HepG2 (cell line): ENCODE measurements at regions not wholly inside any gene's neighbourhood (a gene's known extent, or its start where the extent isn't known, plus 50 kb on each side); places are given as distances from the start of the nearest gene placed in this dataset.

Experiments
- ARHGAP35 ChIP-seq: sonication (generic); formaldehyde crosslinking; IDR thresholded peaks from 2 replicates; pipeline ENCODE4 v1.9.0; 2022; ENCODE audit warnings: mild to moderate bottlenecking, inconsistent platforms, moderate library complexity, missing genetic modification reagents, borderline replicate concordance
- CEBPG ChIP-seq: IDR thresholded peaks from 2 replicates; pipeline ENCODE4 v1.6.1; 2016
- CREM ChIP-seq, 2 experiments: sonication (generic) in 1 of 2; formaldehyde crosslinking in 1 of 2; IDR thresholded peaks; 2 replicates each; pipeline versions ENCODE4 v1.4.0 to v1.6.1; 2016 to 2020; ENCODE audit warnings: antibody characterized with exemption in 1 of 2, mild to moderate bottlenecking in 1 of 2, missing genetic modification reagents in 1 of 2
- HCFC1 ChIP-seq: fragments of 150-350 bp; IDR thresholded peaks from 2 replicates; pipeline ENCODE4 v1.6.1; 2014; ENCODE audit warnings: low read depth, low read length
- NBN ChIP-seq: fragments of 450-650 bp; conservative IDR thresholded peaks from 2 replicates; pipeline ENCODE4 v1.6.1; 2017
- POGZ ChIP-seq: sonication (generic); formaldehyde crosslinking; IDR thresholded peaks from 2 replicates; pipeline ENCODE4 v1.4.0; 2020; ENCODE audit warnings: mild to moderate bottlenecking, missing genetic modification reagents
- RFX5 ChIP-seq: IDR thresholded peaks from 2 replicates; pipeline ENCODE4 v1.6.1; 2011; ENCODE audit warnings: low read depth, low read length, improper control_type of control experiment
- SALL1 ChIP-seq: sonication (generic); formaldehyde crosslinking; IDR thresholded peaks from 2 replicates; pipeline ENCODE4 v1.8.0; 2022; ENCODE audit warnings: mild to moderate bottlenecking, missing genetic modification reagents
- SOX13 ChIP-seq, 3 experiments: fragments of 450-650 bp in 1 of 3; sonication (generic) in 1 of 3; formaldehyde crosslinking in 1 of 3; IDR thresholded peaks in 2 of 3; conservative IDR thresholded peaks in 1 of 3; 2 replicates each; pipeline versions ENCODE4 v1.5.0 to v1.6.1; 2016 to 2020; ENCODE audit warnings: antibody characterized with exemption in 1 of 3, mild to moderate bottlenecking in 1 of 3, missing compliant biosample characterization in 1 of 3, missing genetic modification reagents in 1 of 3, moderate library complexity in 1 of 3
- SPEN ChIP-seq: sonication (generic); formaldehyde crosslinking; IDR thresholded peaks from 2 replicates; pipeline ENCODE4 v1.5.1; 2020; ENCODE audit warnings: low read depth, mild to moderate bottlenecking, missing genetic modification reagents
- TOPORS ChIP-seq: sonication (generic); formaldehyde crosslinking; IDR thresholded peaks from 2 replicates; pipeline ENCODE4 v1.8.0; 2023; ENCODE audit warnings: mild to moderate bottlenecking, missing genetic modification reagents
- ZNF296 ChIP-seq: sonication (generic); formaldehyde crosslinking; conservative IDR thresholded peaks from 2 replicates; pipeline ENCODE4 v1.5.0; 2020; ENCODE audit warnings: mild to moderate bottlenecking, missing genetic modification reagents
- ZNF501 ChIP-seq: sonication (generic); formaldehyde crosslinking; IDR thresholded peaks from 2 replicates; pipeline ENCODE4 v1.5.1; 2020; ENCODE audit warnings: mild to moderate bottlenecking, moderate library complexity, missing genetic modification reagents
- ZNF557 ChIP-seq: sonication (generic); formaldehyde crosslinking; IDR thresholded peaks from 2 replicates; pipeline ENCODE4 v1.4.0; 2020; ENCODE audit warnings: missing genetic modification reagents
- ZNF607 ChIP-seq: sonication (generic); formaldehyde crosslinking; IDR thresholded peaks from 2 replicates; pipeline ENCODE4 v1.5.1; 2020; ENCODE audit warnings: missing genetic modification reagents, mild to moderate bottlenecking, borderline replicate concordance
- ZNF674 ChIP-seq: sonication (generic); formaldehyde crosslinking; IDR thresholded peaks from 2 replicates; pipeline ENCODE4 v1.5.0; 2020; ENCODE audit warnings: low read depth, mild to moderate bottlenecking, missing genetic modification reagents
- ZNF761 ChIP-seq: sonication (generic); formaldehyde crosslinking; conservative IDR thresholded peaks from 2 replicates; pipeline ENCODE4 v1.4.0; 2020; ENCODE audit warnings: mild to moderate bottlenecking, missing genetic modification reagents
- TF ChIP-seq, protein P1 (sequence below): sonication (generic); formaldehyde crosslinking; IDR thresholded peaks from 2 replicates; pipeline ENCODE4 v1.4.0; 2020; ENCODE audit warnings: missing genetic modification reagents, borderline replicate concordance
- TF ChIP-seq, protein P2 (sequence below): sonication (generic); formaldehyde crosslinking; IDR thresholded peaks from 2 replicates; pipeline ENCODE4 v1.9.0; 2021; ENCODE audit warnings: missing genetic modification reagents, mild to moderate bottlenecking, borderline replicate concordance
- TF ChIP-seq, protein P3 (sequence below): sonication (generic); formaldehyde crosslinking; IDR thresholded peaks from 2 replicates; pipeline ENCODE4 v1.4.0; 2020; ENCODE audit warnings: mild to moderate bottlenecking, missing genetic modification reagents

DNA sequence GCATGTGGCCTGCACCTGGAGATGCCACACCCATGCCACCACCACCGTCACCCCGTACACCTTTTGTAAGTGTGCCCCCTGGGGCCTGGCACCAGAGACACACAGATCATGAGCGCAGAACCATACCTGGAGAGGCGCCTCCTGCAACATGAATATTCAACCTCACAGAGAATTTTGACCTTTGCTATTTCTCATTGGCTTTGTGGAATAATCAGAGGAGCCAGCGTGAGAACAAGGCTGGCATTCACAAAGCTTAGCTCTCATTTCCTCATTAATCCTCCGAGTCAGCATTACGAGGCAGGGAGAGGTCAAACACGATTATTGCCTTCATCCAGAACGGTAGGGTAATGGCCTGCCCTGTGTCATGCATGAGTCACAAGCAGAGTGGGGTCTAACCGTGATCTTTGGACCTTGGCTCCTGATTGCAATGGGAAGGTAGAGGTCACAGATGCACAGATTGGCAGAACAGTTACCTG, 73.0 kb upstream of the POMGNT2 start (continued):
- TF ChIP-seq ZNF607 (CRISPR knock-in tag), result 0 out of 2 replicates have a peak, but pooled peaks have one; percentile 40
- TF ChIP-seq SOX13 (IDR thresholded peaks at IDR 0.05), result peak; percentile 58; the same call in 1 of the 2 replicates
- TF ChIP-seq SOX13 (CRISPR knock-in tag; conservative IDR thresholded peaks at IDR 0.05 in 1 of 2, IDR thresholded peaks at IDR 0.05 in 1 of 2), result peak in 1 of 2 experiments; percentile 70; a peak in 2 of 4 replicates
- TF ChIP-seq ZNF761 (CRISPR knock-in tag), result no peak
- no peak for TF ChIP-seq NBN
- TF ChIP-seq SPEN (CRISPR knock-in tag), result peak; percentile 73; the same call in 1 of the 2 replicates
- TF ChIP-seq, protein P1, sequence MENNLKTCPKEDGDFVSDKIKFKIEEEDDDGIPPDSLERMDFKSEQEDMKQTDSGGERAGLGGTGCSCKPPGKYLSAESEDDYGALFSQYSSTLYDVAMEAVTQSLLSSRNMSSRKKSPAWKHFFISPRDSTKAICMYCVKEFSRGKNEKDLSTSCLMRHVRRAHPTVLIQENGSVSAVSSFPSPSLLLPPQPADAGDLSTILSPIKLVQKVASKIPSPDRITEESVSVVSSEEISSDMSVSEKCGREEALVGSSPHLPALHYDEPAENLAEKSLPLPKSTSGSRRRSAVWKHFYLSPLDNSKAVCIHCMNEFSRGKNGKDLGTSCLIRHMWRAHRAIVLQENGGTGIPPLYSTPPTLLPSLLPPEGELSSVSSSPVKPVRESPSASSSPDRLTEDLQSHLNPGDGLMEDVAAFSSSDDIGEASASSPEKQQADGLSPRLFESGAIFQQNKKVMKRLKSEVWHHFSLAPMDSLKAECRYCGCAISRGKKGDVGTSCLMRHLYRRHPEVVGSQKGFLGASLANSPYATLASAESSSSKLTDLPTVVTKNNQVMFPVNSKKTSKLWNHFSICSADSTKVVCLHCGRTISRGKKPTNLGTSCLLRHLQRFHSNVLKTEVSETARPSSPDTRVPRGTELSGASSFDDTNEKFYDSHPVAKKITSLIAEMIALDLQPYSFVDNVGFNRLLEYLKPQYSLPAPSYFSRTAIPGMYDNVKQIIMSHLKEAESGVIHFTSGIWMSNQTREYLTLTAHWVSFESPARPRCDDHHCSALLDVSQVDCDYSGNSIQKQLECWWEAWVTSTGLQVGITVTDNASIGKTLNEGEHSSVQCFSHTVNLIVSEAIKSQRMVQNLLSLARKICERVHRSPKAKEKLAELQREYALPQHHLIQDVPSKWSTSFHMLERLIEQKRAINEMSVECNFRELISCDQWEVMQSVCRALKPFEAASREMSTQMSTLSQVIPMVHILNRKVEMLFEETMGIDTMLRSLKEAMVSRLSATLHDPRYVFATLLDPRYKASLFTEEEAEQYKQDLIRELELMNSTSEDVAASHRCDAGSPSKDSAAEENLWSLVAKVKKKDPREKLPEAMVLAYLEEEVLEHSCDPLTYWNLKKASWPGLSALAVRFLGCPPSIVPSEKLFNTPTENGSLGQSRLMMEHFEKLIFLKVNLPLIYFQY (CRISPR knock-in tag), result no peak
- TF ChIP-seq ZNF296 (CRISPR knock-in tag), result no peak
- TF ChIP-seq ARHGAP35 (CRISPR knock-in tag), result no peak
- TF ChIP-seq, protein P2, sequence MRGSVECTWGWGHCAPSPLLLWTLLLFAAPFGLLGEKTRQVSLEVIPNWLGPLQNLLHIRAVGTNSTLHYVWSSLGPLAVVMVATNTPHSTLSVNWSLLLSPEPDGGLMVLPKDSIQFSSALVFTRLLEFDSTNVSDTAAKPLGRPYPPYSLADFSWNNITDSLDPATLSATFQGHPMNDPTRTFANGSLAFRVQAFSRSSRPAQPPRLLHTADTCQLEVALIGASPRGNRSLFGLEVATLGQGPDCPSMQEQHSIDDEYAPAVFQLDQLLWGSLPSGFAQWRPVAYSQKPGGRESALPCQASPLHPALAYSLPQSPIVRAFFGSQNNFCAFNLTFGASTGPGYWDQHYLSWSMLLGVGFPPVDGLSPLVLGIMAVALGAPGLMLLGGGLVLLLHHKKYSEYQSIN, result no peak
- TF ChIP-seq CREM (IDR thresholded peaks at IDR 0.05), result 0 out of 2 replicates have a peak, but pooled peaks have one; percentile 36
- no peak for TF ChIP-seq CREM (CRISPR knock-in tag; IDR thresholded peaks at IDR 0.05)
- peak; percentile 68 for TF ChIP-seq CEBPG (CRISPR knock-in tag)
- TF ChIP-seq ZNF501 (CRISPR knock-in tag), result peak; percentile 29; the same call in 1 of the 2 replicates
- TF ChIP-seq, protein P3, sequence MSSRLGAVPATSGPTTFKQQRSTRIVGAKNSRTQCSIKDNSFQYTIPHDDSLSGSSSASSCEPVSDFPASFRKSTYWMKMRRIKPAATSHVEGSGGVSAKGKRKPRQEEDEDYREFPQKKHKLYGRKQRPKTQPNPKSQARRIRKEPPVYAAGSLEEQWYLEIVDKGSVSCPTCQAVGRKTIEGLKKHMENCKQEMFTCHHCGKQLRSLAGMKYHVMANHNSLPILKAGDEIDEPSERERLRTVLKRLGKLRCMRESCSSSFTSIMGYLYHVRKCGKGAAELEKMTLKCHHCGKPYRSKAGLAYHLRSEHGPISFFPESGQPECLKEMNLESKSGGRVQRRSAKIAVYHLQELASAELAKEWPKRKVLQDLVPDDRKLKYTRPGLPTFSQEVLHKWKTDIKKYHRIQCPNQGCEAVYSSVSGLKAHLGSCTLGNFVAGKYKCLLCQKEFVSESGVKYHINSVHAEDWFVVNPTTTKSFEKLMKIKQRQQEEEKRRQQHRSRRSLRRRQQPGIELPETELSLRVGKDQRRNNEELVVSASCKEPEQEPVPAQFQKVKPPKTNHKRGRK, result no peak
- TF ChIP-seq RFX5, result 0 out of 2 replicates have a peak, but pooled peaks have one; percentile 36
- TF ChIP-seq POGZ (CRISPR knock-in tag), result peak; percentile 86
- no peak for TF ChIP-seq ZNF674
- peak; percentile 94 for TF ChIP-seq SALL1 (CRISPR knock-in tag)
- TF ChIP-seq HCFC1, result no peak
- no peak for TF ChIP-seq TOPORS
- no peak for TF ChIP-seq ZNF557
